Nephron progenitor cell (in vitro differentiated cells): ENCODE measurements at regions not wholly inside any gene's neighbourhood (a gene's known extent, or its start where the extent isn't known, plus 50 kb on each side); places are given as distances from the start of the nearest gene placed in this dataset.

Experiments
- DNase-seq: peaks from one replicate; pipeline ENCODE4 v3.0.0; 2021
- H3K27ac Mint-ChIP-seq: 2 replicates; pipeline ENCODE4 v1.8.0; 2021; ENCODE audit warnings: mild to moderate bottlenecking, moderate library complexity, mixed read lengths
- H3K27me3 Mint-ChIP-seq: 2 replicates; pipeline ENCODE4 v1.8.0; 2021; ENCODE audit warnings: mild to moderate bottlenecking, low read depth, mixed read lengths; ENCODE audit not compliant: poor library complexity
- H3K36me3 Mint-ChIP-seq: 2 replicates; pipeline ENCODE4 v1.8.0; 2021; ENCODE audit warnings: low read depth, mixed read lengths
- H3K4me1 Mint-ChIP-seq: 2 replicates; pipeline ENCODE4 v1.8.0; 2021; ENCODE audit warnings: mixed read lengths
- H3K4me3 Mint-ChIP-seq: 2 replicates; pipeline ENCODE4 v1.8.0; 2021; ENCODE audit warnings: mild to moderate bottlenecking, moderate library complexity, mixed read lengths
- H3K9me3 Mint-ChIP-seq: 2 replicates; pipeline ENCODE4 v1.8.0; 2021; ENCODE audit warnings: mild to moderate bottlenecking, moderate library complexity, mixed read lengths
- TF ChIP-seq, protein P1 (sequence below): fragments of 200-600 bp; sonication (generic); IDR thresholded peaks from 2 replicates; pipeline ENCODE4 v1.5.0; 2021; ENCODE audit warnings: antibody characterized with exemption

GRCh38 chr7:25358926-25359325 lies 130.6 kb upstream of the NPVF start:
- H3K4me3 Mint-ChIP-seq: no peak overlapping the region
- H3K27ac Mint-ChIP-seq: peak overlapping the region; percentile 95
- DNase-seq: no peak
- peaks cover 28% of the 10 kb centered on the region for H3K4me1 Mint-ChIP-seq
- H3K9me3 Mint-ChIP-seq: peaks cover 17% of the 10 kb centered on the region
- TF ChIP-seq, protein P1, sequence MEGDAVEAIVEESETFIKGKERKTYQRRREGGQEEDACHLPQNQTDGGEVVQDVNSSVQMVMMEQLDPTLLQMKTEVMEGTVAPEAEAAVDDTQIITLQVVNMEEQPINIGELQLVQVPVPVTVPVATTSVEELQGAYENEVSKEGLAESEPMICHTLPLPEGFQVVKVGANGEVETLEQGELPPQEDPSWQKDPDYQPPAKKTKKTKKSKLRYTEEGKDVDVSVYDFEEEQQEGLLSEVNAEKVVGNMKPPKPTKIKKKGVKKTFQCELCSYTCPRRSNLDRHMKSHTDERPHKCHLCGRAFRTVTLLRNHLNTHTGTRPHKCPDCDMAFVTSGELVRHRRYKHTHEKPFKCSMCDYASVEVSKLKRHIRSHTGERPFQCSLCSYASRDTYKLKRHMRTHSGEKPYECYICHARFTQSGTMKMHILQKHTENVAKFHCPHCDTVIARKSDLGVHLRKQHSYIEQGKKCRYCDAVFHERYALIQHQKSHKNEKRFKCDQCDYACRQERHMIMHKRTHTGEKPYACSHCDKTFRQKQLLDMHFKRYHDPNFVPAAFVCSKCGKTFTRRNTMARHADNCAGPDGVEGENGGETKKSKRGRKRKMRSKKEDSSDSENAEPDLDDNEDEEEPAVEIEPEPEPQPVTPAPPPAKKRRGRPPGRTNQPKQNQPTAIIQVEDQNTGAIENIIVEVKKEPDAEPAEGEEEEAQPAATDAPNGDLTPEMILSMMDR: no peak
- no peaks in the 10 kb centered on the region for H3K27me3 Mint-ChIP-seq
- H3K36me3 Mint-ChIP-seq: no peaks in the 10 kb centered on the region

DNA sequence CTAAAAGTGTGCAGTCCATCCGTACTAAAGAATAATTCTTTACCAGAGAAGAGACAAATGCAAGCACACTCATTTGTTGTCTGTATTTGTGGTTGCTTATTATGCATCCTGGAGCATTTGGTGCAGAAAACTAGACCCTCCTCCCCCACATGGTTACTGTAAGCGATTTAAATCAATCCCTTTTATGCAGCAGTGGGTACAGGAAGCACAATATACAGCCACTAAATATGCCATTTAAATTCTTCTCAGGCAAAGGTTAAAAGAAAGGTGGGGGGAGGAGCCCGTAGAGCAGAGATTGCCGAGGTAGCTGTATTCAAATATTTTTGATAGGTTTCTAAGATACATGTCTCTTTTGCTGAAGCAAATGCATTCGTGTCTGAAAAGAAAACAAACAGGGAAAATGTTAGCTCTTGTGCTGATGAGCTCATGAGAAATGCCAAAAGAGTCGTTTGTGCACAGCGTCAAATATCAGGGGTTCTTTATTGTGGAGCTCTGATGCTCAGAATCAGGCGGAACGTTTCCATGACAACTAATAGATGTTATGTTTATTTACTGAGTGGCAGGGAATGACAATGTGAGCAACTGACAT lies 131.3 kb upstream of the NPVF start:
- Mint-ChIP-seq H3K9me3 (peaks cover 17% of the 10 kb centered on the region), H3K4me3 (no peak overlapping the region), H3K36me3 (no peaks in the 10 kb centered on the region), H3K27ac (peak overlapping the region; percentile 95), H3K27me3 (no peaks in the 10 kb centered on the region), H3K4me1 (peaks cover 28% of the 10 kb centered on the region)
- no peak for DNase-seq
- TF ChIP-seq, protein P1: no peak

- Mint-ChIP-seq H3K4me3 (no peak overlapping the region), H3K4me1 (peaks cover 28% of the 10 kb centered on the region), H3K36me3 (no peaks in the 10 kb centered on the region), H3K27ac (peak overlapping the region; percentile 95), H3K27me3 (no peaks in the 10 kb centered on the region), H3K9me3 (peaks cover 17% of the 10 kb centered on the region)
- TF ChIP-seq, protein P1: no peak
- no peak for DNase-seq
Measured at GRCh38 chr7:25360451-25360850, 132.2 kb upstream of the NPVF start.

- TF ChIP-seq, protein P1: no peak
- H3K27ac Mint-ChIP-seq: no peak overlapping the region
Measured at GRCh38 chr7:25361387-25361786, 133.1 kb upstream of the NPVF start.

GRCh38 chr7:25361863-25362262 lies 133.6 kb upstream of the NPVF start:
- H3K4me1 Mint-ChIP-seq: peaks cover 28% of the 10 kb centered on the region
- no peak overlapping the region for H3K27ac Mint-ChIP-seq
- TF ChIP-seq, protein P1: no peak
- no peaks in the 10 kb centered on the region for H3K36me3 Mint-ChIP-seq
- H3K4me3 Mint-ChIP-seq: no peak overlapping the region
- DNase-seq: no peak
- peaks cover 17% of the 10 kb centered on the region for H3K9me3 Mint-ChIP-seq
- no peaks in the 10 kb centered on the region for H3K27me3 Mint-ChIP-seq

More at GRCh38 chr7:25361387-25361786, 133.1 kb upstream of the NPVF start:
- no peaks in the 10 kb centered on the region for H3K27me3 Mint-ChIP-seq
- no peak overlapping the region for H3K4me3 Mint-ChIP-seq
- H3K9me3 Mint-ChIP-seq: peaks cover 17% of the 10 kb centered on the region
- DNase-seq: no peak
- H3K4me1 Mint-ChIP-seq: peaks cover 28% of the 10 kb centered on the region
- H3K36me3 Mint-ChIP-seq: no peaks in the 10 kb centered on the region

DNA sequence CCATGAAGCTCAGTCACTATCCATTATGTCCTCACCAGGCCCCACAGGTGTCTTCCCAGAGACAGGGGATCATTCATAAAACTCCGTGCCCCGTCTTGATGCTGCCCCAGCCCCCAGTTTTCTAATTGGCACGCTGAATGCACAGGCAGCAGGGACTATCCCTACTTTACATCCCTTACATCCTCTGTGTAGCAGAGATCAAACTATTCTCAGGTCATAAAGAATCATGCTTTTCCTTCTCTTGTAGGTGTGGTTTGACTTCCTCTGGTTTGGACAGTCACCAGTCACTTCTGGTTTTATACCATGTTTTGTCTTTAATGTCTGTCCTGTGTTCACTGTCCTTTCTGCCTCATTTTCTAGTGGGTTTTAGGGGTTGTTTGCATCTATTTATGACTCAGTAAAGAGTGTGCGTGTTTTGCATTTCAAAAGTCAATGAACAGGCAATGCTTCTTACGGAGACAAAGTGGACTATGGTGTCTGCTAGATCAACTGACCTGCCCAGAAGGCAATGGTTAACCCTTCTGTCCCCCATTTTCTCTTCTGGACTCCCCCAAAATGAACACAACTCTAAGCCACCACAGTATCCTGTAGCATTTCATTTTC lies 140.4 kb upstream of the NPVF start:
- TF ChIP-seq, protein P1: no peak
- peaks cover 47% of the 10 kb centered on the region for H3K9me3 Mint-ChIP-seq
- H3K4me3 Mint-ChIP-seq: no peak overlapping the region
- no peaks in the 10 kb centered on the region for H3K4me1 Mint-ChIP-seq
- H3K27ac Mint-ChIP-seq: no peak overlapping the region
- peaks cover 2% of the 10 kb centered on the region for H3K27me3 Mint-ChIP-seq
- no peak for DNase-seq
- H3K36me3 Mint-ChIP-seq: peaks cover 8% of the 10 kb centered on the region
